ENCODE measurements at regions not wholly inside any gene's neighbourhood (a gene's known extent, or its start where the extent isn't known, plus 50 kb on each side); places are given as distances from the start of the nearest gene placed in this dataset.

DNA sequence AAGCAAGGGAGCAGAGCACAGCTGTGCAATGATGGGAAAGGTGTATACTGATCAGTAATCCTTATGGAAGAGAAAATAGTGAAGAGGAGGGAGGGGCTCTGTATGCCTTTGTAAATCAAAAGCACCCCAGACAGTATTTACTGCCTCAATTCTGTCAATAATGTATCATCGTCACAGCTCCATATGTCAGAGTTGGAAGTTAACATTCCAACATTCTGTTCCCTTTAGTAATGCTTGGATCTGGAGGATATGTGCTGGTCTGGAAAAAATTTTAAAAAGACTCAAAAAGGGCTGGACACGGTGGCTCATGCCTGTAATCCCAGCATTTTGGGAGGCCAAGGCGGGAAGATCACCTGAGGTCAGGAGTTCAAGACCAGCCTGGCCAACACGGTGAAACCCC lies 310.4 kb downstream of the ACTL7B start:
- no peak for DNase-seq

DNA sequence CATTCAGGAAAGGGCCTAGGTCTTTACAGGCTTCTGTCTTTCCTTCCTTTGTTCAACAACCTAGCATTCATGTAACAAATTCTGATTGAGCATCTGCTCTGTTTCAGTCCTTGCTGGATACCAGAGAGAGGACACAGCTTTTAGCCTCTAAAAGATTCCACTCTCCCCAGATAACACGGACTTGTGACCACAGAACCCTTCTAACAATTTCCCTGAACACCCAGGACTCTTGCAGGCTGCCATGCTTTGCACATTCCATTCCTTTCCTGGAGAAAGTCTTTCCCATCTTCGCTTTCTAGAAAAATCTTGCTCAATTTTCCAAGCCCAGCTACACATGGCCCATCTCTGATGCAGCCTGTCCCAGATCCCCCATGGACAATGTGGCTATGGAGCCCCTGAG lies 310.9 kb downstream of the ACTL7B start:
- no peak for DNase-seq

DNA sequence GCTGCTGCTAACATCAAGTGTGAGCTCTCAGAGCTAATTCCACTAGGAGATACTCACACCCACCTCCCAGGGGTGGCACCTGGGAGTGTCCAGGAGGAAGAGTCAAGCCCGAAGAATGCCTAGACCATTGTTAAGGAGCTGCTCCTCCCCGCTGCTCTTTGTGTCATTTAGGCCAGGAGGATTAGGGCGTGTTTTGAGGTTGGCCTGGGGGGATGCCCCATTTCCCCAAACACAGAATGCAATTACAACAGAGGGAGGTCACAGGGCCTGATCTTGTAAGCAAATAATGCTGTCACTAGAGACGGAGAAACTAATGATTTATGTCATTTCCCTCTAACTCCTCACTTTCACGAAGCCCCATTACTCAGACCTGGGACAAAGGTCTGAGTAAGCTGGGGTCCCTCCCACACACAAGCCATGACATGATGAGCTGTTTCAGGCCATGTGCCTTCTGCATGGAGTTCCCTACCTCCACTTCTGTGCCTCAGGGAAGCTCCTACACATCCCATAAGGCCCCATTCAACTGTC lies 312.5 kb downstream of the ACTL7B start:
- DNase-seq = no peak

DNA sequence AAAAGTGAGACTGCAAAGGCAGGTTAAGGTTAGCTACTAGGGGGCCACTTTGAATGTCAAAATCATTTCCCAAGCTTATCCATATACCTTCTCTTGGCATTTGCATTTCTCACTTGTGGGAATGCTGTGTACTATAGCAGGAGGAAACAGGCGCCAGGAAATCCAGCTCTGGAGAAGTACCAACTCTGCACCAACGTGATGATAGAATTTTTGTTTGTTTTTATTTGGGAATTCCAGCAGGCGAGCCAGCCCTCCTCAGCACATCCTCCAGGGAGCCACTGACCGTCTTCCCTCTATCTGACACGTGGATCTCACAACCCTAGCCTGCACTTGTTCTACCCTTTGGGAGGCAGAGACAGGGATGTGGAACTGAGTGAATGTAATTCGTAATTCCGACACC lies 318.0 kb downstream of the ACTL7B start:
- DNase-seq = no peak

DNA sequence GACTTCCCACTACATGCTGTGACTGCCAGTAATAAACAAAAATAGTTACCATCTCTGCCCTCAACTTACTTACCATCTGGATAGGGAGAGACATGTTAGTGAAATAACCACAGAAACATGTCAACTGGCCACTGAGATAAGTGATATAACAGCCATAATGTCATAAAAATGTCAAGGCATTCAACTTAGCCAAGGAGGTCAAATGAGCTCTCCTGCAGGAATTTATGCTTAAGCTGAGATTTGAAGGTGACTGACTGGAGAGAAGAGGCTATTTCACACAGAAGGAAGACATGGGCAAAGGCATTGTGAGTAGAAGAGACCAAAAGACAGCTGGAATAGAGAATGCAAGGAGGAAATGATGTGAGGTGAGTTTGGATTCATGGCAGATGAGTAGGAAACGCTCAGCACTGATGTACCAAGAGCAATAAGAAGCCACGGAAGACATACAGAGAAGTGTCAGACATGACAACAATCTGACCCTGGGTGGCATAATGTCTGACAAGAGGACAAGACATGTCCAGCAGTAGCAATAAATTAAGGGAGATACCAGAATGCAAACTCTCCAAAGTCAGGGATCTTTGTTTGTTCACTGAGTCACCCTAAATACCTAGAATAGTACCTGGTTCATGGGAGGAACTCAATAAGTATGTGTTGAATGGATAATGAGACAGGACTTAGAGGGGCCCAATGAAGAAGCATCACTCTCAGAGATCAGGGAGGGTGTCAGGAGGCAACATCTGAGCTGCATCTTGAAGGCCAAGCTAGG lies 318.8 kb downstream of the ACTL7B start:
- no peak for DNase-seq

DNA sequence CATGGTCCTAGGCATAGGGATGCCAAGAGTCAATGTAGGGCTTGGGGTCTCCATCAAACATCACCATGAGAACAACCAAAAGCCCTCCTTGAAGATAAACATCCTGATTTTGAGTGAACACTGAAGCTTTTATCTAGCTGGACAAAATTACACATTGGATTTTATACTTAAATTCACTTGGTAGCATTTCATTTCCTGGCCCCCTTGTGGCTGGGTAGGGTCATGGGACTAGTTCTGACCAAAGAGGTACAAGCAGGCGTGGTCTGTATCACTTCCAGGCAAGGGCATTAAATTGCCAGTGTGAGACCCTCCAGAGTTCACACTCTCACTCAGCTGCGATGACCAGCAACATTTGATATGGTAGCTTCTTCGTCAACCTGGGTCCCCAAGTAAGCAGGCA lies 320.3 kb downstream of the ACTL7B start:
- no peak for DNase-seq

DNA sequence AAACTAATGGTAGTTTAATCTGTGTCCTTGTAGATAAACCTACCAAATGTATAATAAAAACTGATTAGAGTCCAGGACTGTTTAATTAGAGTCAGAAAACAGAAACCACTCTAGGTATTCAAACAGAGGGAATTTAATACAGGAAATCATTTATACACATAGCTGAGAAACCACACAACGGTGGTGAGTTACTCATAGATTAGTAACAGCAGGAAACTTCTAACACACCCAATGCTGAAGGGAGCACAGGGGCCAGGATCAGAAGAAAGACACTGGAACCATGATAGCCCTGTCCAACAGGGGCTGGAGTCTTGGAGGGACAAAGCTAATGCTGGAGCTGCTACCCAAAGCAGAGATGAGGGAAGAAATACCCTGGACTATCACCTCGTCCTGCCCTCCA lies 321.0 kb downstream of the ACTL7B start:
- no peak for DNase-seq

DNA sequence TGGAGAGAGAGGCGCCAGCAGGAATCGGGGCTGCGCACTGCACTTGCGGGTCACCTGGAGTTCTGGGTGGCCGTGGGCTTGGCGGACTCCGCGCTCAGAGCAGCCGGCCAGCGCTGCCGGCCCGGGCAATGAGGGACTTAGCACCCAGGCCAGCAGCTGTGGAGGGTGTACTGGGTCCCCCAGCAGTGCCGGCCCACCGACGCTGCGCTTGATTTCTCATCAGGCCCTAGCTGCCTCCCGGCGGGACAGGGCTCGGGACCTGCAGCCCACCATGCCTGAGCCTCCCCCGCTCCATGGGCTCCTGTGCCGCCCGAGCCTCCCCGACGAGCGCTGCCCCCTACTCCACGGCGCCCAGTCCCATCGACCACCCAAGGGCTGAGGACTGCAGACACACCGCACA lies 325.6 kb downstream of the ACTL7B start:
- DNase-seq = no peak

DNA sequence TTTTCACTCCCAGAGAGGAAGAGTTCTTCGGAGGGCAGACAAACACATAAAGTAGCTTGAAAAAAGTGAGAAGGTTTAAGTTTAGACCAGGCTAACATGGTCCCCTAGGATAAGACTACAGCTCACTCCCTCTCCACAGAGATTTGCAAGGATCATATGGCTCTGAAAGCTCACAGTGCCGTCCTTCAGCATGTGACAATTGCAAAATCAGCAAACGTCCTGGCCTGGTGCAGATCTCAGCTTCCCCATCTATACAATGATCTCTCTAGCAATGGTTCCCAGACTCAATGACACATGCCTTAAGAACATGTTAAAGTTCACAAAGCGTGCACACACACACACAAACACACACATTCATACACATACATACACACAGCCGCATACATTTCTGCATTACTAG lies 327.6 kb downstream of the ACTL7B start:
- DNase-seq = no peak

DNA sequence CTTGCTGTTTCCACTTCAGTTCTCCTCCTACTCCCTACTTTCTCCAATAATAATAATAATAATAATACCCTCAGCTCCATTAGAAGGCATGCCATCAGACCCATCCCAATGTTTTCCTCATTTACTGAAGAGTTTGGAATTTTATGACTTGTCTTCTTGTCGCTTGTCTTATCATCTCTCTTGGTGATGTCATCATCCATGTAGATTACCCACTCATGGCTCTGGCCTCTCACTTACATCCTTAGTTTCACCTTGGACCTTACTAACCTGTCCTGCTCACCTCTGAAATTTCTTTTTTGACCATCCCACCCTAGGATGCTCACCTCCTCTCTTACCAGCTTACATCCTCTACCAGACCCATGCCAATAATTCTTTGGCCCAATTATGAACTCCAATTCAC lies 329.3 kb downstream of the ACTL7B start:
- no peak for DNase-seq

DNA sequence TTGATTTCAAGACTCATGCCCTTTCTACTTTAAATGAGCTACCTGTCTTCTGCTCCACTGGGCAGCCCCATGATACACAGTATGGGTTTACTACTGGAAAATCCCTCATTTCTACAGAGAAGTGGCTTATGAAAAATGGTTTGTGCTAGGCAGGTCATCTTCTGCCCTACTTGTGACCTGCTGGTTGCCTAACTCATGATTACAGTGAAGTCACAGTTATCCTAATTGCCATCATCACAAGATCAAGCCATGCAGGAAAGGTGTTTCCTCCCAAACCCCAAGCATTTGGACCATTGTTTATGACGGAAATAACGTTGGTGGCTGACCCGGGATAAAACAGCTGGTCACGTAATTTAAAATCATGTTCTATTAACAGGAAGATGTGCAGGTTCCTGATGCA lies 330.6 kb downstream of the ACTL7B start:
- DNase-seq = no peak

DNA sequence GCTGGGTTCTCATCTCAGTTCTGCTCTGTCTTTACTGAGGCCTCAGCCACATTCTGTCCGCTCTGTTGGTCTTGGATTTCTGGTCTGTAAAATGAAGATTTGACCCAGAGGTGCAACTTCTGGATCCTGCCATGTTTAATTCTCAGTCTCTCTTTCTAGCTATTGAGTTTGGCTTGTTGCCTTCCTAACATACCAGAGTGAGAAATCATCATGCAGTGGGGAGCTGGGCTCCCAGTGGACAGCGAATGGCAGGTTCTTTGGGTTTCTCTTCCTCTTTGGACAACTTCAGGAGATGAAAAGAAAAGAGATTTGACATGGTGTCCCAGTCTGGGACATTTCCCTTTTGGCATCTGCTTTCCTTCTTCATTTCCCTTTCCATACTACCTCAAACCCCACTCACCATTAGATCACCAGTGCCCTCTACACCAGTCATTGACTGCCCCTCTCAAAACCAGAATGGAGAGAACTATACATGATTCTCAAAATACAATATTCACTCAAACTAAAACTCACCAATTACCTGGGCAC lies 334.7 kb downstream of the ACTL7B start:
- DNase-seq = no peak

DNA sequence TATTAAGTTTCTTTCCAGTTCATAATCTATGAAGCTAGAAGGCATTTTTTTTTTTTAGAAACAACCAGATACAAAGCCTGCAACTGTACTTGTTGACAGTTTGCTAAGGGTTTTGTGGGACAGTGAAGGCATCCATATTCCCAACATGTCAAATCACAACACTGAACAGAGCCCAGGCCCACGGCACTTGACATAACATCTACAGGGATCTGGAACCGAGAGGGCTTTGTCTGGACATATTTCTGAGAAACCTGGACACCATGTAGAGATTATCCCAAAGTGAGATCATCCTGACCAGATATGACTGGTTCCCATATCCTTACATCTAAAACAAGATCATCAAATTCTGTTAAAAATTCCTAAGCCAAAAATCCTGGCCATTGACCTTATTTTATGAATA lies 336.3 kb downstream of the ACTL7B start:
- no peak for DNase-seq

DNA sequence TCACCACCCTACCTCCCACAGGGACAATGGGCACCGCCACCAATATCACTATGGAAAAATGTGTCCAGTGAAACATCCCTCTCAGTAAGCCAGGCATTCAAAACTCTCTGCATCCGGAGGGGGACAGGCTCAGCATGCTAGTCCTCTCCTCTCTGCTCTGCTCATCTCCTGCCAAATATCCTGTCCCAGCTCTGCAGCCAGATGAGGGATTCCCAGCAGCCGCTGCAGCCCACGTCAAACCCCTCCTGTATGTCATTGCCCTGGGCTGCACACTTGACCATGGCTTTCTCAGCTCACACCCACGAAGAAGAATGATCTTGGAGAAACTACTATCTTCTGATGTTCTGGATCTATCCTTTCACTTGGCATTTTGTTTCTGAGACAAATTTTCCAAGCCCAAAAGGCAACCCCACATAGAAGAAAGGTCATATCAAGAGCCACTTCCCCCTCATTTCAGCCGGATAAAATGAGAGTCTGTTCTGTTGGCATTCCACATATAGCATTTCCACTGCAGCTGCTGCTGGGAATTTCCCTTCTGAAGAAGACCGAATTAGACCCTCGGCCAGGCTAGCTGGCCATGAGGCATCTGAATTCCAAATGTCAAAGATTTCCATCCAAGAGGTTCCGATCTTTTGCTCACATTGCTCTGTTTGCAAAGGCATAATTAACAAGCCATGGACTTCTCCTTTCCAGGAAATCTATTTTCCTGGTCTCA lies 338.0 kb downstream of the ACTL7B start:
- DNase-seq = no peak

DNA sequence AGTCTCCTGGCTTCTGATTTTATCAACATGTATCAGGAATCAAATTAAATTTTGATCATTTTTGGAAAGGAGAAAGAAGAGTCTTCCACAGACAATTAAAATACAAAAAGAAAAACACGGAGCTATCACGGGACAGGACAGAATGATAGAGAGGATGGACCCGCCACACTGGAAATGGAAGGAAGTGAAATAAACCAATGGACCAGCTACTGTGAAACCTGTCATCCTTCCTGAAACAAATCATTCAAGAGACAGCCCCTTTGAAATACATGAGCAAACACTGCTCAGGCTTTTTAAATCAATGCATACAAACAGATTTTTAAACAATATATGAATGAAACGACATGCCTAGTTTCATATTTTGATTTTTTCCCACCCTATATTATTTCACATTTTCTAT lies 339.4 kb downstream of the ACTL7B start:
- DNase-seq = no peak

DNA sequence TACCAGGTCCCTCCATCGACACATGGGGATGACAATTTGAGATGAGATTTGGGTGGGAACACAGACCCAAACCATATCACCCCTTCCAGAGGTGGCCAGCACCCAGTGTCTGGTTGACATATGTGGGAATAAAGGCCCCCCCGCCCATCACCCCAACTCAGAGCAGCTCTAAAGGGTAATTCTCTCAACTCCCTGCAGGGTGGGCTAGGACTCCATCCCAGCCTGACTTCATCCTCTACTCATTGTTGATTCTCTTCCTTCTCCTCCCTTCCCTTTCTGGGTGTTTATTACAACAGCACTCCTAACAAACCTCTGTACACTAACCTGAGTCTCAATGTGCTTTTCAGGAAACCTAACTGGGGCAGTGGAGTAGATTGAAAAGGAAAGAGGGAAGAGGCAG lies 339.9 kb downstream of the ACTL7B start:
- DNase-seq = no peak

DNA sequence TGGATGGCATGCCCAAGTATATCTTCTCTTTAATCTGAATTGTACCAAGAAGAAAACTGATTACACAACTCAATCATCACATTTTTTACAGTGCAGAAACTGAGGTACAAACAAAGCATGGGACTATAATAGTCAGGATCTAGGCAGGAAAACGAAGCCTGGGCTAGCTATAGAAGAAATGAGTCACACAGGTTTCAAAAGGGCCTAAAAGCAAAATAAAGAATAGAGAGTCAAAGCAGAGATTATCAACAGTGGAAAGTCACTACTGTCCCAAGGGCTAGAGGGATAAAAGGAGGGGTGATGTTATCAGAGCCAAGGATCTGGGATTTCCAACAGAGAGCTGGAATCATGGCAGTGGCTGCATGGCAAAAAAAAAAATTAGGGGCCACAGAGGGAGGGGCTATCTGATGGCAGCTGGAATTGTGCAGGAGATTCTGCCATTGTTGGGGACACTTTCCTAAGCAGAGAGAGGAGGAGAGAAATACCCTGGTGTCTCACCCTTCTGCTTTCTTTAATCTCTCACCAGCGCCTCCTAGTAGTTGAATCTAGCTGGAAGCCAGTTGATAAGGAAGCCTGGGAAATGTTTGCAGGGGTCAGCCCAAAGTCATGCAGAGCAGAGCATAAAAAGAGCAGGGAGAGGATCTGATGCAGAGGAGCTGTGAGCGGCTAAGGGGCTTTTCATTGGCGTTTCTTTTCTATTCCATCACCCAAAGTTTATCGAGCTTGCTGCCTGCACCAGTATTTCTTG lies 343.2 kb downstream of the ACTL7B start:
- DNase-seq = no peak

DNA sequence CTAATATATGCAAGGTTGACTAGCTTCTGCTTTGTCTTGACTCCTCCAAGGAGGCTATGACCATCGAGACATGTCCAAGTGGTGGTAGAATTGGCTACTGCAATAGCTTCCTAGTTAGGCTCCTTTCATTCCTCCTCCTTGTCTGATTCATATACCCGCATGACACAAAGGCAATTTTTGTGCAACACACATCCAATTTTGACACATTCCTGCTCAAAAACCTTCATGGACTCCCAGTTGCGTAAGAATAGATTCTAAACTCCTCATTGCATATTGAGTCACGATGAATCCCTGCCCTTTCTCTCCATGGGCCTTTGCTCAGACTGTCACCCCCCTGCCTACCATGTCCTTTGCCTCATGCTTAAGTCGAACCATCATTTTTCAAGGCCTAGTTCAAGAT lies 344.5 kb downstream of the ACTL7B start:
- DNase-seq = no peak

DNA sequence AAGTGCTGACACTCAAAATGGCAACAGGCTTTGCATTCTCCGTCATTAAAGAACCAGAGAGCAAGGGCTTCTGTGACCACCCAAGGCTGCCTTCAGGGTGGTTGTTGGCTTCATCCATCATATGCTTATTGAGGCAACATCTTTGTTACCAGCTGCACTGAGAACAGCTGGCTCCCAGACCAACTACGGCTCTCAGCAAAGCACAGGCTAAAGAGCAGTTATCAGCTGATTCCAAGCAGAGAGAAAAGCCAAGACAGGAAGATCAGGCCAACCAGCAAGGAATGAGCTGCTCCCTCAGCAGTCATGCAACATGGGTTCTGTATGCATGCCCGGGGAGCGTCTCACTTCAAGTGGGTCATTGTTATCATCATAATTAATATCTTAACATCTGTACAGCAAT lies 358.9 kb downstream of the ACTL7B start:
- no peak for DNase-seq

DNA sequence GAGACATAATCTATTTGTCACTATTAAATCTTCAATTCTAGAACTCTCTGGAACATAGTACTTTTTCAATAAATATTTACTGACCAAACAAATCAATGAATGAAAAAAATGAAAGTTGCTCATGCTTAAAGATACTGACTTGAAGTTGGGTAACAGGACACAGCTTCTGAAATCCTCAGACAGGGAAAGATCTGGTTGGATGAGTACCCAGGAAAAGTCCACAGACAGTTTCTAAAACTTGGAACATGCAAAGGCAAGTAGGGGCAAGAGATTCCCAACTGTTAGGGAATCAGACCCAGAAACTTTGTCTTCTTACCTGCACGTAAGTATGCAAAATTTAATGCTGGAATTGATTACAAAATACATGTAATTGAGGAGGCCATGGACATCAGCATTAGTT lies 366.2 kb downstream of the ACTL7B start:
- DNase-seq = no peak

DNA sequence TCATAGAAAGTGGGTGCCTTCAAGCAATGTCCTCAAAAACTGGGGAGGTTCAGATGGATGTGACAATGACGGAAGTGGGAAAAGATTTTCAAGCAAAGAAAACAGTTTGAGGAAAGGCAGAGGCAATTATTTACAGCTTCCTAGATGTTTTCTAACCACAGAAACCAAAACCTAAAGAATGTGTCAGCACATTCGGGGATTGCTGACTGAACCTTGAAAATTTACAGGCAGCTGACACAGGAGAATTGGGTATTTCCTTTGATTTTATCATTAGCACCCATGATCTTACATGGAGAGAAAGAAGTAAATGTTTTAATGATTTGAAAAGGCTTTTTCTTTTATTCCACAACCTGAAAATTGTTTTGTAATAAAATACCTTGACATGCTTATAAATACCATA lies 369.0 kb downstream of the ACTL7B start:
- DNase-seq = no peak

DNA sequence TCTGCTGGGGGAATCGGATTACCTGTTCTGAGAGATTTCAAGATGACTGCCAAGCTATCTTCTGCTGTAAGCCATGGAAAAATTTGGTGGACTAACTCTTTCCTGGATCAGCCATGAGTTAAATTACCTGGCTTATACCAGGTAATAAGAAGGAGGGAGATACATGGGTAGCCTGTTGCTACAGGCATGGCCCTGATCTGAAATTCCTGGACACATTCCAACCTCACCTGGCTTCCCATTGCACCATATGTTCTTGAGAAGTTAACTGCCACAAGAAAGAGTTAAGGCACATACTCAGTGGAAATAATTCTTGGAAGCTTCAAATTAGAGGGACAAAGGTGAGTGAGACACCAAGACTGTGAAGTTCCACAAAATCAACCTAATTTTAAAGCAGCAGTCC lies 371.3 kb downstream of the ACTL7B start:
- DNase-seq = no peak

DNA sequence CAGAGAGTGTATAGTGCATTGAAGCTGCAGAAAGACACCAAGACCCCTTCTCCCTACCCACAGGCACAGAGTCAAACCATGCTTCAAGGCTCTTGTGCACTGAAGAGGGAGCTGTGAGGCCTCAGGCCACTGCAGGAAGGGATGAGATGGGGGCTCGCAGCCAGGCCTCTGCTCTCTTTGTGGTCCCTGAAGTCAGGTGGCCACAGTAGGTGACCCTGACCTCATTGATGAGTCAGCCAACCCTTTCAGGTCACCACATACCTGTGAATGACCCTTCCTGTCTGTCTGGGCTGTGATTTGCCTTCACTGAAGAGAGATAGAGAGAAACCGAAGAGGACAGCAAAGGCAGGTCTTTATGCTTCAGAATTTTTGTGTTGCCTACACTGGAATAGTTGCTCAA lies 372.1 kb downstream of the ACTL7B start:
- no peak for DNase-seq

Data from stimulated activated CD4-positive, alpha-beta T cell treated with anti-CD3 and anti-CD28 coated beads, Interleukin-4, amount 100 ng/mL, for 1 hour (primary cell).